NCI-H2171 treated with DMSO at 0.1 percent for 48 hours (cell line): ENCODE measurements at regions not wholly inside any gene's neighbourhood (a gene's known extent, or its start where the extent isn't known, plus 50 kb on each side); places are given as distances from the start of the nearest gene placed in this dataset.

ENCODE experiments used
- DNase-seq: peaks from one replicate; lab custom pipeline; 2025; lab: John Stamatoyannopoulos, UW

DNA sequence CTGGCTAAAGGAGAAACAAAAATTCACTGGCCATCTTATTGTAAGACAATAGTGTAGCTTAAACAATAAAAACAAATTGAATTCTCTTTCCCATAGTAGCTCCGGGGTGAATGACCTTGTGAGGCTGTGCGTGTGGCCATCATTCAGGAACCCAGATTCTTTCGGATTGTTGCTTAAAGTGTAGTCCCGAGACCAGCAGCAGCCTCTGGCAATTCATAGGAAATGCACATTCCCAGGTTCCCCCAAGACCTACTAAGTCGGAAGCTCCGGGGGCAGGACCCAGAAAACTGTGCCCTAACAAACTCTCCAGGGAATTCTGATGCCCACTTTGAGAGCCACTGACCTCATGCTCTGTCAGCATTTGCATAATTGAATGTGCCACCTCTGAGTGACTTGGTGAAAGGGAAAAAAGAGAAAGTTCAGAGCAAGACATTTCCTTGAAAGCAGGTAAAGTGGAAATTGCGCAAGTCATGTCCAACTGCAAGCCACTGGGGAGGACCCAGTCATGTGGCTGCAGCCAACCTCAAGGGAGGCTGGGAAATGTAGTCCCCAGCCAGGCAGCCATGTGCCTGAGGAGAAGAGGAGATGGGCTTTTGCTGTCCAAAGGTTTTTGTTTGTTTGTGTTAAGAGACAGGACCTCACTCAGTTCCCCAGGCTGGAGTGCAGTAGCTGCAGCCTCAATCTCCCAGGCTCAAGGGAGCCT is 50.7 kb upstream of the PNMA8B start:
- DNase-seq = peak; percentile 58

- no peak for DNase-seq
Observed at GRCh38 chr19:46550684-46551083, 50.4 kb upstream of the CALM3 start.

- DNase-seq = no peak
Observed at GRCh38 chr19:46551164-46551563, 50.0 kb upstream of the CALM3 start.
